EL (cell line): ENCODE measurements at regions not wholly inside any gene's neighbourhood (a gene's known extent, or its start where the extent isn't known, plus 50 kb on each side); places are given as distances from the start of the nearest gene placed in this dataset.
"Not testable (repeated sequence)": the region's sequence is repeated elsewhere in the genome, so short reads cannot be mapped to it uniquely, and the experiment has no call there.

ENCODE experiments used
- DNase-seq: peaks from one replicate; pipeline ENCODE4 v3.0.0-alpha.2; 2016

GRCh38 chr10:83371696-83372490 lies 767.4 kb upstream of the GHITM start:
- peak; percentile 8 for DNase-seq

DNA sequence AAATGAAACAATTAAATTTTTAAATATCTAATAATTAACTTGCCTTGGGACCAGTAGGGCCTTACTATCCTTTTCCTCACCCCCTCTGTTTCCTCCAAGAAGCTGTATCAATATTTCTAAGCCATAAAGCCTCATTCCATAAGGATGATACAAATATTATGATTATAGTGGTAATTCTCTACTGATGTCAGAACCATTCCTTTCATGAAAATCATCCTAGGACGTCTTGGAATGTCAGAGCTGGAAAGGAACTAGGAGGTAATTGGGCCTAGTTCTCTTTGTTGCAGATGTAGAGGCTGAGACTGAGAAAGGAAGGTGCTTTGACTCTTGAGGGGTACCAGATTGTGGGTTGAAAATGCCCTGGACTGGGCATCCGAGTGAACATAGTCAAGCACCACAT lies 766.7 kb upstream of the GHITM start:
- DNase-seq: peak; percentile 28

GRCh38 chr10:83373671-83374070 lies 765.6 kb upstream of the GHITM start:
- peak; percentile 3 for DNase-seq

GRCh38 chr10:83374741-83375140 lies 764.6 kb upstream of the GHITM start:
- DNase-seq: no peak

GRCh38 chr10:83375274-83375673 lies 764.0 kb upstream of the GHITM start:
- DNase-seq: no peak

DNA sequence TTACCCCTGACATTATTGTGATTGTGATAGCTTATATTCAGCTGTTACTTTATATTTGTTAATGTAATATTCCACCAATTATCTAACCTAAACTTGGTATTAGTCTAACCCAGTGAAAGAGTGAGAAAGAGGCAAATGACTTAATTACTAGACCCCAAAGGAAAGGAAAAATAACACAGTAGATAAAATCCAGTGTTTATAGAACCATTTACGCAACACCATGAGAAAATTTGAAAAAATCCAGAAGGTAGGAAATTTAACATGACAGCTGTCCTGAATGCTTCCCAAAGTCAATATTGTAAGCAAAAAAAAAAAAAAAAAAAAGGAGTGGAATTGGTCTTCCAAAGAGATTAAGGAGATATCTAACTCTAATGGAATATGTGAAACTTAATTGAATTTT lies 741.5 kb upstream of the GHITM start:
- DNase-seq: no peak

- DNase-seq: no peak
Measured at GRCh38 chr10:83410570-83410969, 728.7 kb upstream of the GHITM start.

GRCh38 chr10:83425306-83425705 lies 714.0 kb upstream of the GHITM start:
- DNase-seq: no peak

GRCh38 chr10:83427101-83427500 lies 712.2 kb upstream of the GHITM start:
- DNase-seq: no peak

DNA sequence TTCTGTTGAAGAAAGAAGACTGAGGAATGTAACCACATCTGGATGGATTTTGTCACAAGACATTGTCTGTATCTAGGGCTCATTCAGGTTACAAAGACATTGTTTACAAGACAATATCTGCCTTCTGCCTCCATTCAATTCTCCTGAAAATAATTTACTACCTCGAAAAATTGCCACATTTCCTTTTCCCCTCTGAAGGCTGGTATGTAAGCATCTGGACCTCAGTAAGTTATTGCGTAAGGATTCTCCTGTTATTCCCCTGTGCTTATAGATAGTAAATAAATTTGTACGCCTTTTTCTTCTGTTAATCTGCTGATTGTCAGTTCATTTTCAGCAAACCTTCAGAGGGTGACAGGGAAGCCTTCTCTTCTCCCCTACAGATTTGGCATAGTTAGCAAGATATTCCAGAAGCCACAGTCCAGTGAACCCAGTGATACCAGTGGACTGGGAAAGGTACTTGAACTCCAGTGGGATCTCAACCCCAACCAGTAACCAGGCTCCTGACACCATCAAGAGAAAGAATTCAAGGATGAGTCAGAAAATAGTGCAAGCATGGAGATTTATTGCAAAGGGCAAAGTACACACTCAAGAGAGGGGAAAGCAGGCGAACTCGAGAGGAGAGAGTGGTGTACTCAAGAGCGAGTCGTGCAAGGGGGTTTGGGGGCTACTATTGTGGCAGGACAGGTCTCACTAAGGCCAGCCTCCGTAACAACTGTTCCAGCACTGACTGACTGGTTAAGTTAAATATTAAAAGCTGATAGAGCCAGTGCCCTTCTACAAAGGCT lies 706.9 kb upstream of the GHITM start:
- no peak for DNase-seq

DNA sequence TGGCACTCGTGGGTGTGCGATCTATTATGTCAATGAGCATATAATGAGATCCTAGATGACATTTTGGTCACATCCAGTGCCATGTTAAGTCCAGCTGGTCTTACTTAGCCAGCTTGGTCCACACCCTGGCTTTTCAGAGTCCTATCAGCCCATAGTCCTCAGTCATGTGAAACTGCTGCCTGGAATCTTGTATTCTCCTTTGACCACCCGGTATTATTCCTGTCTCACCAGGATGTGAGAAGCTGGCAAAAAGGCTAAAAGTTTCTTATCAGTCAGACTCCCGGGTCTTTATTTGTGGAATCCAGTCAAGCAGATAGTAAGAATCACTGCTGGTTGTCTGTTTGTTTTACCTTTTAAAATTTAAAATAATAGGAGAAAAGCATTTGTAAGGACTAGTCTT lies 705.6 kb upstream of the GHITM start:
- DNase-seq: no peak

GRCh38 chr10:83448013-83448412 lies 691.3 kb upstream of the GHITM start:
- DNase-seq: no peak

DNA sequence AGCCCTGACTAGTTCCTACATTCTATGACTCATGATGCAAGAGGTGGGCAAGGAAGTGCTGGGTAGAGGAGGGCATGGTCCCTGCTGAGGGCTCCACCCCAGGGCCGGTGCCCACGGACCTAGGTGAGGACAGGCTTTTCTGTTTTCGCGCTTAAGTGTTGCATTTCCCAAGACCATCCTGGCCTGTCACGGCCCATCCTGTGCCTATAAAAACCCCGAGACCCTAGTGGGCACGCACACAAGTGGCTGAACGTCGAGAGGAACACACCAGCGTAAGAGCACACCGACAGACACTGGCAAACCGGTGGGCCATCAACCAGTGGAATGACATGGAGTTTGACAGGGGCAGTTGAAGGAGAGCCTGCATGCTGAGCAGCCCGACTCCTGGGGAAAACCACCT lies 680.7 kb upstream of the GHITM start:
- no peak for DNase-seq

- DNase-seq: no peak
Measured at GRCh38 chr10:83459124-83459523, 680.2 kb upstream of the GHITM start.

DNA sequence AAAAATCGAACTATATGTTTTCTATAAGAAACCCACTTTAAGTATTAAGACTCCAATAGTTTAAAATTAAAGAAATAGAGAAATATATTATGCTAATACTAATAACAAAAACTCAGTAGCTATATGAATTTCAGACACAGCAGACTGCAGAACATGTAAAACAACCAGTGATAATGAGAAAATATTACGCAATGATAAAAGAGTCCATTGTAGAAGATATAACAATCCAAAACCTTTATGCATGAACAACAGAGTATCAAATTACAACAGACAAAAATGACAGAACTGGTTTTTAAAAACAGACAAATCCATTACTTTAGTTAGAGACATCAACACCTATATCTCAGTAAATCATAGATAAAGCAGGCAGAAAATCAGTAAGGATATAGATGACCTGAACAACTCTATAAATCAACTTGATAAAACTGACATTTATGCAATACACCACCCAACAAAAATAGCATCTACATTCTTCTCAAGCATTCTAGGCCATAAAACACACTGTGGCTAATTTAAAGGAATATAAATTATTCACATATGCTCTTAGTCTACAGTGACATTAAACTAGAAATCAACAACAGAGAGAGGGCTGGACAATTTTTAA lies 669.5 kb upstream of the GHITM start:
- no peak for DNase-seq

- DNase-seq: no peak
Measured at GRCh38 chr10:83476211-83476610, 663.1 kb upstream of the GHITM start.

- no peak for DNase-seq
Measured at GRCh38 chr10:83489161-83489560, 650.1 kb upstream of the GHITM start.

DNA sequence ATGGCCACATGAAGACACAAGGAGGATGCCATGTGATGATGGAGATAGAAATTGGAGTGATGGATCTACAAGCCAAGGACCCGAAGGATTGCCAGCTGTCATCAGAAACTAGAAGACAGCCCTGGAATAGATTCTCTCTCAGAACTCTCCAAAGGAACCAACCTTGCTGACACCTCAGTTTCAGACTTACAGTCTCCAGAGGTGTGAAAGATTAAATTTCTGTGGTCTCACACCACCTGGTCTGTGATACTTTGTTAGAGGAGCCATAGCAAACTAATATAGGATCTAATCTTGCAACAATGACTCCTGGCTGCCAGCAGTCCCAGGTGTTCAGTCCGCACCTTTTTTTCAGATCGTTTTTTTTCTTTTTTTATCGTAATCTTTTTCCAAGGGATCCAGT lies 647.3 kb upstream of the GHITM start:
- DNase-seq: no peak

DNA sequence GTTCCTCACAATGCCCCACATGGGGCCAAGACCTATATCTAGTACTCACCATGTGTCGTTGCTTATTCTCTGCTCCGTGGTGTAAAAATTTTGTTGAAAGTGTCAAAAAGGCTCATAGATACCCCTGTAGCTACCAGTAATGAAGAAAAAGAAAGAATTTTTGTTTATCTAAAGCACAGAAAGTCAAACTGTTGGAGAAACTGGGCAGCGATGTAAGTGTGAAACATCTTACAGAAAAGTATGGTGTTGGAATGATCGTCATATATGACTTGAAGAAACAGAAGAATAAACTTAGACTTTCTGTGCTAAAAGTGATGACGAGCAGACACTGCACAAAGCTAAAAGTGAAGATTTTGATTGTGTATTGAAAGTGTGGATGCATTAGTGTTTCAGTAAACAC lies 626.6 kb upstream of the GHITM start:
- DNase-seq: no peak

DNA sequence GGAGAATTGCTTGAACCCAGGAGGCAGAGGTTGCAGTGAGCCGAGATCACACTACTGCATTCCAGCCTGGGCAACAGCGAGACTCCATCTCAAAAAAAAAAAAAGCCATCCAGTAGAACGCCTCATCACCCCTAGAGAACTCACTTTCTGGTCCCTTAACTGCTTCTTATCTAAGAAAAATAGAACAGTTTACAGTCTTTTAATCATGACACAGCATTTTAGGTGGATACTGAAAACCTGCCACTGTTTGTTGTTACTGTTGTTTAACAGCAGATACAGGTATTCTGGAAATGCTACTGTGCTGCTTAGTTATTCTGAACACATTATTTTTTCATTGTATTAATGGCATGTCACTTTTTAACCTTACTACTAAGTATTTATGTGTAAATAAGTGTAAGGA lies 624.3 kb upstream of the GHITM start:
- DNase-seq: no peak

DNA sequence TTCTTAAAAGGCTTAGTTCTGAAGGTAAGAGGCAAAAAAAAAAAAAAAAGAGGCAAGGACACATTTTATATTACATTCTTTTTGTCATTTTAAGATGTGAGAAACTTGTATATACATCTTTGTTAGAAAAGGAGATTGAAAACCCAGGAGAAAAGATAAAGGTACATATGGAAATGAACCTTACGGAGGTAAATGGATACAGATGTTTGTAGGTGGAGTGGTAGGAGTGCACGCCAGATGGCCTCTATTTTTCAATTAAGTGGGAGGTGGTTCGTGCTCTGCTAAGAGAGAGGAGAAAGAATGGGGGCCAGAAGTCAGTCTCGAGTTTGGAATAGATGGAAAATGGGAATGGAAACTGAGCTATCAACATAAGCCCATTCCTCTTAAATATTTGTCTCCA lies 622.5 kb upstream of the GHITM start:
- DNase-seq: no peak

DNA sequence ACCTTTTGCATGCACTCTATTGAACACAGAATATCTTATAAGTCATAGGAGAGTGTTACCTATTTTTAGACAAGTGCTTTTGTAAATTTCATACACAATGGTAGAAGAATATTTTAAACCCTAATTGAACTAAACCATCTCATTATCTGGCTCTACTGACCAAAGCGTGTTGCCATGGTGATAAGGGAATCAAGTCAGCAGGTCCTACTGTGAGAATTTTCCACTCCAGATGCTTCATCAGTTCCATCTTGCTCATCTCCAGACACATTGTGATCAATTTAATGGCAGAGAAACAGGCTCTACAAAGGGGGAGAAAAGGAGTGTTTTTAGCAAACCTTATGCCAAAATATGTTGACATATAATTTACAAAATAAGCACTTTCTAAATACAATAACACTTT lies 621.9 kb upstream of the GHITM start:
- no peak for DNase-seq

- no peak for DNase-seq
Measured at GRCh38 chr10:83518779-83519178, 620.5 kb upstream of the GHITM start.

DNA sequence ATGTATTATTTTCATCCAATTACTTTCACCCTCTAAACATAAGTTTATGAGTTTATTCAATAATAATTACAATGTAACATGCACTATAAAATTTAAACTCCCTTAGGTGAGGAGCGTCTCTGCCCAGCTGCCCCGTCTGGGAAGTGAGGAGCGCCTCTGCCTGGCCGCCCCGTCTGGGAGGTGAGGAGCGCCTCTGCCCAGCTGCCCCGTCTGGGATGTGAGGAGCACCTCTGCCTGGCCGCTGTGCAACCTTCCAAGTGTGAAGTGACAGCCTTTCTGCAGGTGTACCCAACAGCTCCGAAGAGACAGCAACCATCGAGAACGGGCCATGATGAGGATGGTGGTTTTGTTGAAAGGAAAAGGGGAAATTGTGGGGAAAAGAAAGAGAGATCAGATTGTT lies 618.9 kb upstream of the GHITM start:
- not testable (repeated sequence) for DNase-seq
